LHCN-M2 (cell line): ENCODE measurements at regions not wholly inside any gene's neighbourhood (a gene's known extent, or its start where the extent isn't known, plus 50 kb on each side); places are given as distances from the start of the nearest gene placed in this dataset.
"Not testable (repeated sequence)": the region's sequence is repeated elsewhere in the genome, so short reads cannot be mapped to it uniquely, and the experiment has no call there.

Experiments used
- DNase-seq: peaks from one replicate; pipeline ENCODE4 v3.0.0-alpha.2; 2012; ENCODE audit warnings: low read depth

DNA sequence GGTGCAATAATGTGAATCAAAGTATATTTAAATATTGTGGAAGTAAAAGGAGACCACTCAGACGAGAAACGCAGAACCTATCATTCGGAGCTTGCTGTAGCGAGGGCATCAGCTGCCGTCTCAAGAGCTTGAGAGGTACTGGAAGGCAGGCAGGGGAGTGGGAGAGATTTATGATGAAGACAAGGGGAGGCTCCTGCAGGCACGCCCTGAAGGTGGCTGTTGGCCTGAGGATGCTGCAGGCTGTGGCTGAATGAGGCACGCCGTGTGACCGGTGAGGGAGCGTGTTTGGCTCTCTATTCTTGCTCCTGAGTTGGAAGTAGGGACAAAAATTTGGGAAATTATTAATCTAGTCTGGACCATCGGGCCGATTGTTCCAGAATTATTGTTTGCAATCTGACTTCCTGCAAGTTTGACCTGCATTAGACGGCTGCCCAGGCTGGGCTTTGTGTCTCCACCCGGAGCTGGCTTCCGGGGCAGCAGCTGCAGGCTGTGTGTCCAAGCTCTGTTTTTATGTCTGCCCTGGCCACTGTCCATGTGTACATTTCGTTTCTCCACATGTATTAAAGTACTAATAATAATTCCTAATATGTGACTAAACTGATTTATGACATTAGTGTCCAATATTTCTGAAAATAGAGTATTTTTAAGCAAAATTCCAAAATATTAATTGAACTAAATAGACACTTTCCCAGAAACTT is 91.1 kb upstream of the ANKRD10 start:
- peak; percentile 90 for DNase-seq

DNA sequence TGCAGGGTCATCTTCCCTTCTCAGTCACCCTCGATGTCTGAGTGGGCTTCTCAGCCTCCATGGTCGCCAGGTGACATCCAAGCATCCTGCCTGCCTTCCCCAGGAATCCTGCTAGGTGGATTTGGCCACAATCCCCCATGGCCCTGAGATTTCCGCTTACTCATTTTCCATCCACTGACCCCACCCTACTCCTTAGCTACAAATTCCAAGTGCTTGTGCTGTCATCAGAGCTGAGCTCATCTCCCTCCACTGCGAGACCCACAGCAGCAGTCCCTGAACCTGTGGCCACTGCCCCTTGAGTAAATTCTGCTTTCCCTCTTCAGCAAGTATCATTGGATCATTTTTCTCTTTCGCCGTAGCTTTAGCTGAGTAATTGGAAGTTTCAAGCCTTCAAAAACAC is 90.5 kb upstream of the ANKRD10 start:
- DNase-seq: peak; percentile 76

DNA sequence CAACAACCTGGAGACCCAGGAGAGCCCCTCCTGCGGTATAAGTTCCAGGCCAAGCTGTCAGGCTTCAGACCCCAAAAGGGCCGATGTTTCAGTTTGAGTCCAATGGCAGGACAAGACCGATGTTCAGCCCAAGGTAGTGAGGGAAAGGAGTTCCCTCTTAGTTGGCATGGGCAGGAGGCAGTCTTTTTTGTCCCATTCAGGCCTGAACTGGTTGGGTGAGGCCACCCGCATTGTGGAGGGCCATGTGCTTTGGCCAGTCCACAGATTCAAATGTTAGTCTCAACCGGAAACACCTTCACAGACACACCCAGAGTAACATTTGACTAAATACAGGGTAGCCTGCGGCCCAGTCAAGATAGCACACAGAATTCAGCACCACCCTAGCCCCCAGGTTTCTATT is 89.6 kb upstream of the ANKRD10 start:
- DNase-seq: no peak

DNA sequence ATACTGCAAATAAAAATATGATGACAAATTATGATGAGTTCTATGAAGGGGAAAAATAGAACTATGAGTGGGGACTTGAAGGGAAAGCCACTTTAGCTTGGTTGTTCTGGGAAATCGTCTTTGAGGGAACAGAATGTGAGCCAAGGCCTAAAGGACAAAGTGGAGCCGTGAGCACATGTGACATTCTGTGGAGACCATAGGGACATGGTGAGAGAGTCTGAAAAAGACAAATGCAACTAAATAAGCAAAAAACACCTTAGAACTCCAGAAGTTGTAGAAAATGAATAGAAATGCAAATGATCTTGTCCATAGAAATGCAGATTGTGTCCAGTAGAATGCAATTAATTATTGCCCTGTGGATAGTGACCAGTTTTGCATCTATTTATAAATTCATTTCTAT is 86.8 kb upstream of the ANKRD10 start:
- no peak for DNase-seq

DNA sequence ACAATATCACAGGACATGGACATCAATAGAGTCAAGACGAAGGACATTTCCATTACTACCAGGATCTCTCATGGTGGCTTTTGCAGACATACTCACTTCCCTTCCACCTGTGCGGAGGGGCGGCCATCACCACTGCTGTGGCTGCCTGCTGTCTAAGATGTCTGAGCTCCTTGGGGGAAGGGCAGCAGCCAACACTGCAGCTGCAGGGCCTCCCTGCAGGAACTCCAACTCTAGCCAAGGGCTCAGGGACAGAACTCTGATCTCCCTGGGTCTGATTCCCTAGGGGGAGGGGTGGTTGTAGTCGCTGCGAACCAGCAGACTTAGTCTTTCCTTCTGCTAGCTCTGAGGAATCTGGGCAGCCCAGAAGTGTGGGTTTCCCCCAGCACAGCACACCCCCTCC is 78.9 kb upstream of the ANKRD10 start:
- no peak for DNase-seq

DNA sequence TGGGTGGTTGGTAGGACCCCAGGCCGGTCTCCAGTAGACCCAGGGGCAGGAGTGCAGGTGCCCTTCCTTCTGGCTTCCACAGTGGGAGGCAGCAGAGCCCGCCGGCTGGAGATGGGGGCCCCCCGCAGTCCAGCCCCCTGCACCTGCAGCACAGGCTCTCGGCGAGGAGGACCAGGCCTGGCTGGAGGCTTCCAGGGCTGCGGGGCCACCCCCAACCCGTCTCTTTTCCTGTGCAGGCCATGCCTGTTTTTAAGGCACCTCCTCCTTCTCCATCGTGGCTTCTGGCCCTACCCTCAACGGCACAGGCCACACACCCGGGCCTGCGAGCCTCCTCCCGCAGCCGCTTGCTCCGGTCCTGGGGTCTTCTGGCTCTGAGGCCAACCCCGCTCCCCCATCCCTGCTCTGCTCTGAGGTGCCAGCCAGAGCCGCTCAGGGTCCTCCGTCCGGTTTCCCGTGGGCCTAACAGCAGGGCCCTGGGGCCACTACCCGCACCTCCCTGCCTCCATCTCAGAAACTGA is 77.2 kb upstream of the ANKRD10 start:
- no peak for DNase-seq

DNA sequence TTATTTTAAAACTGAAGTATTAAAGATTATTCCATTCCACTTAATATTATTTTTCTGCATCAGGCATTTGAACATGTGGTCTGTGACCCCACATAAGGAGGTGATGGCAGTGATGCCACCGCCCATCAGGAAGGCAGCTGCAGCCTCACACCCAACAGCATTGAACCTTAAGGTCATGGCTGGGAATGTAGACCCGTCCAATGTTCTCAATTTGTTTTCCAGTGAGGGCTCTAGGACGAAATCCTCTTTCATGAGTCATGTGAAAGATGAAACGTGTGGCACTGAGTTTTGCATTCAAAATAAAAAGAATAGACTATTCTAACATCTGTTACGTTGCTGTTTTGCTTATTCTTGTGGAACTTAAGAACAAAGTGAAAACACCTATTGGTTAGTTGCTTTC is 74.5 kb upstream of the ANKRD10 start:
- peak; percentile 99 for DNase-seq

DNA sequence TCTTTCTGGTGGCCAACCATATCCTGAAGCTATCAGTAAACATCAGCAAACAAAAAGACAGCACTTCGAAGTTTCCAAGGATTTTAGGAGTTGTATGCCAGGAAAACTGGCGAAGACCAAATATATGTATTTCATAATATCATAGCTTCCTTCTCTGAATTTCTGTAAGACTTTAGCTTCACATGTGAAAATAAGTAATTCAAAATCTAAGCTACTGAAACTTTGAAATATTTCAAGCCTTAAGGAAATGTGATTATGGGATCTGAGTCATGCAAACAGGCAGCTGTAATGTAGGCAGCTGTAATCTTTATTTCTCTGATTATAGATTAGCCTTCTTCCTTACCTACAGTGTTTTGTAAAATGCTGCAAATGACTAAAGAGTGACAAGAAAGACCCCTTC is 70.7 kb upstream of the ANKRD10 start:
- DNase-seq: peak; percentile 42

DNA sequence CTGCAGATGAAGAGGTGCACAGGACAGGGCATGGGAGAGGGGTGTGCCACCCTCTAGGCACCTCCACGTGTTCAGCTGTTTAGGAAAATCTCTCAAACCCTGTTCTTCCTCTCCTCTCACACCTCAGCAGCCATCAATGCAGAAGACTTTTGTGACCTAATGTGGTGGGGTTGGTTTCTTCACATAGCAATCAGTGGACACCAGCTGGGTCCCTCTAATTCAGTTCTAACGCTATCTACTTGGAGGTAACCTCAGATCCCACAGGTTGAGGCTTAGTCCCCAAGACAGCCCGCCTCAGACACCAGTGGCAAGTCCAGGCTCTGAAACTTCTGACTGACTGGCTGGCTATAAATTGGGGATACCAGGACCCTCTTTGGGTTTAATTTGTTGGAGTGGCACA is 69.9 kb upstream of the ANKRD10 start:
- no peak for DNase-seq

DNA sequence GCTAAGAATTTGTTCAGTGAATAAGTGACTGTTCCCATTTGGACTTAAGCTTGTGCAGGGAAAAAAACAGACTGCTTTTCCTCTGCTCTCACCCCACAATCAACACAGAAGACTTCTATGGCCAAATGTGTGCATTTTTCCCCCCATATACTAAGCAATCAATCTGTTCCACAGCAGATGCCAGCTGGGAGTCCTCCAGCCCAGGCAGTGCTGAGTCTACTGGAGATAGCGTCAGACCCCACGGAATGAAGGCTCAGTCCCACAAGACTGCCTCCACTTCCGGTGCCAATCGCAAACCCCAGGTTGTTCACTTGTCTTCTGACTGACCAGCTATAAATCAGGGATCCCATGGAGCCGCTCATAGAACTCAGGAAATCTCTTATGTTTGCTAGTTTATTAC is 69.5 kb upstream of the ANKRD10 start:
- DNase-seq: no peak

DNA sequence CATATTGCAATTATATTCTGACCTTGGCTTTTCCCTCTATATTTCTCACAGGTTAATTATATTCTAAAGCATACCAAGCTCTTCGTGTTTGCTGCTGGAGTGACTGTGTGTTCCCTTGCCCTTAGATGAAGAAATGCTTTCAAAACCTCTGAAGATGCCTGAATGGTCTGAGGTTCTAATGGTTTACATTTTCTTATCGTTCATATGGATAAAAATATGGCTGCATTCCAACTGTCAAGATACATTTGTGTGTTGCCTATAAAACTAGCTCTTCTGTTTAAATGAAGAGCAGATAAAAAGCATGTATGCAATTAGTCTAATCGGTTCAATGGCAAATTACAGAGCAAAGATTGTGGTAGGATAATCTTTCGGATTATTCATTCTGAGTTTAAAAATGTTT is 68.4 kb upstream of the ANKRD10 start:
- no peak for DNase-seq

DNA sequence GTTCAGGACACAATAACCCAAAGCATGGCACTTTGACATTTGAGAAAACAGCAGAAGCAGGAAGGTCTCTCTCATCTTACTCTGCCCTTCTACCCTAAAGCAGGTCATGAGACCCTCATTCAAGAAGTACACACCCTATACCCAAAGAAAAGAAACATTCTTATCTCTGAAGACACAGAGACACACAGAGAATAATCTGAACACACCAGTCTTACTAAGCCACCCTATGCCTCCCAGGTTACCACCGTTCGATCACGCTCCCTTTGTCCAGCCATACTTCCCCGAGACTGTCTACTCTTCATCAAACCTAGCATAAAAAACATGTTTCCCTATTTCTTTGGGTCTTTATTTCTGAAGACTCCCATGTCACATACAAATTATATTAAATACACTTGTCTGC is 66.5 kb upstream of the ANKRD10 start:
- DNase-seq: no peak

DNA sequence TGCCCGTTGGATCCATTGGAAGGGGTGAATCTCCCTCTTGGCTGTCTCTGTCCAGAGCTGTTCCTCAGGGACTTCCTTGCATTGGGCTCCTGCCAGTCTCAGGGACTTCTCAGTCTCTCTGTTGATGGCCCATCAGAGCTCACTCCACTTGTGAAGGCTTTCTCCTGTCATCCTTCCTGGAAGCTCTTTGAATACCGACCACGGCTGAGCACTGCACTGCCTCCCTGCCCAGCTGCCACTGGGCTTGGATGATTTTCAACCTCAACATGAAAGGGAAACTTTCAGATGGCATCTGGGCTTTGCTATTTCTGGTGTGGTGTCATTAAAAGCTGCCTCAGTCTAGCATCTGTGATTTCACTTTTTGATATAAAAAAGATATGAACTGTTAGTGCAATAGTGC is 66.1 kb upstream of the ANKRD10 start:
- DNase-seq: no peak

DNA sequence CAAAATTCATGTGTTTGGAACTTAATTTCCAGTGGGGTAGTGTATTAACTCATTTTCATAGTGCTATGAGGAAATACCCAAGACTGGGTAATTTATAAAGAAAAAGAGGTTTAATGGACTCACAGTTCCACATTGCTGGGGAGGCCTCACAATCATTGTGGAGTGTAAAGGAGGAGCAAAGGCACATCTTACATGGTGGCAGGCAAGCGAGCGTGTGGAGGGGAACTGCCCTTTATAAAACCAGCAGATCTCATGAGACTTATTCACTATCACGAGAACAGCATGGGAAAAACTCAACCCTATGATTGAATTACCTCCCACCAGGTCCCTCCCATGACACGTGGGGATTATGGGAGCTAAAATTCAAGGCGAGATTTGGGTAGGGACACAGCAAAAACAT is 64.3 kb upstream of the ANKRD10 start:
- DNase-seq: not testable (repeated sequence)

DNA sequence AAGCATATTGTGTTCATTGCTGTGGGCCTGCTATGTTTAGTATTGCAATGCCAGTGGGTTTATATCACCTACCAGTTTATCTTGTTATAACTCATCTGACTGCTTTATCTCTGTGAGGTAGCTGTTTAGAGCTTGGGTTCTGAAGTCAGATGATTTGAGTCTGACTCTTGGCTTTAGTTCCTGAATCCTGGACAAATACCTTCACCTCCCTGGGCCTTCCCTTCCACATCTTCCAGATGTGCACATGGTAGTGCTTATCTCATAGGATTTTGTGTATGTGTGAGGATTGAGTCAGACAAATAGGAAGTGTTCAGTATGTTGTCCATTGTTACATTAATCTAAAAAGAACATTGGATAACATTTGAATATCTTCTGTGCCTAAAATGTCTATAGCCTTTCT is 63.5 kb upstream of the ANKRD10 start:
- DNase-seq: no peak

DNA sequence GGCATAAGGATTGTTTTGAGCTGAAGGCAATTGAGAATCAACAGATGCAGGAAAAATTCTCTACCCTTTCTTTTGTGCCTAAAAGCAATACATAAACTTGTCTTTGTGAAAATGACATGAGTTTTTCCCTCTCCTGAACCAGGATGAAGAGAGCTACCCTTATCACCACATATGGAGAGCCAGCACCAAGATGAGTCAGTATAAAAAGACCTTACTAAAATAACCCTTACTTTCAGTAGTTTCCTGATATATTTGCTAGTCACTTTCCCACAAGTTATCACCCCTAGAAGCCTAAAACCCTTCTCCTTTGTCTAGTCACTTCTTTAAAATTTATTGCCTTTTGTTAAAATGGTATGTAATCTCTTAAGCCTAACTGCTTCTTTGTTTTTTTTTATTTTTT is 61.9 kb upstream of the ANKRD10 start:
- DNase-seq: no peak

DNA sequence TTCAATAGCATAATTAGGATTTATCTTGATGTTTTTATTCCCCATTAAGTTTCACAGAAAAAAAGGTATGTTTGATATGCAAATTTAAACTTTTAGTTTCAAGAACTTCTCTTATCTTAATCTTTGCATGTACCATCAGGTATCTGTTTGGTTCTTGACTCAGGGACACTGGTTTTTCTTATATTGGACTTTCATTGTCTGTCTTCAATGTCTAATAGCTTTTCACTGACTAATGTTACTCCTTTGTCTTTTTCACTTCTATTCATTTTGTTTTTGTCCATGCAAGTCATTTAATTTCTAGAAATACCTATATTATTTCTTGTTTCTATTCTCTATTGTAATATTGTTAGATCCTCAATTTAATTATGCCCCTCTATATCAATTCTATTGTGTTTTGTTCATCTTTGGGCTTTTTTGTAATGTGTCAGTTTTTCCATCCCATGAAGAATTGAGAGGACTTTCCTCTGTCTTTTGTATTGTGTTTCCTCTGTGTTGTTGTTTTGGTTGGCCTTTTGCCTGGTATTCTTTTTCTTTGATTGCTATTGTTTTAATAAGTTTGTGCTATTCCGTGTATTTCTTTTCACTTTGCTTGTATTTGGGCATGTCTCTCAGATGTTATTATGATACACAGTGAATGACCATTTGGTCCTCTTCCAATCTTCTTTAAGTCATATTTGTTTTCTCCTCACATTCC is 58.3 kb upstream of the ANKRD10 start:
- DNase-seq: no peak

DNA sequence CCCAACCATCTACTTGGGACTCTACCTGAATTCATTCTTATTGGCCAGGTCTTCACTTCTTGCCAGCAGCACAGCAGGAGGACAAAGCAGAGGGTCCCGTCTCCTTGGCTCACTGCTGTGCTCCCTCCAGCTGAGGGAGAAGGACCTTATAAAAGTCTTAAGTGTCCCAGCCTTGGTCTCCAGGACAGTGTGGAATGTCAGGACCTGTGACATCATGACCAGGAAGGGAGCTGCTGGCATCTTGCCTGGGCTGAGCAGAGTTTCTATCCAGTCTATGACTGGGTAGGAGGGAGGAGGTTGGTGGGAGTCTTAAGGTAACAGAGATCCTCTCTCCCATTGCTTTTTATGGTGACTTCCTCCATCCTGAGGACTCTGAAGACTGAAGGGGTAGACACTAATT is 56.6 kb upstream of the ANKRD10 start:
- DNase-seq: no peak

DNA sequence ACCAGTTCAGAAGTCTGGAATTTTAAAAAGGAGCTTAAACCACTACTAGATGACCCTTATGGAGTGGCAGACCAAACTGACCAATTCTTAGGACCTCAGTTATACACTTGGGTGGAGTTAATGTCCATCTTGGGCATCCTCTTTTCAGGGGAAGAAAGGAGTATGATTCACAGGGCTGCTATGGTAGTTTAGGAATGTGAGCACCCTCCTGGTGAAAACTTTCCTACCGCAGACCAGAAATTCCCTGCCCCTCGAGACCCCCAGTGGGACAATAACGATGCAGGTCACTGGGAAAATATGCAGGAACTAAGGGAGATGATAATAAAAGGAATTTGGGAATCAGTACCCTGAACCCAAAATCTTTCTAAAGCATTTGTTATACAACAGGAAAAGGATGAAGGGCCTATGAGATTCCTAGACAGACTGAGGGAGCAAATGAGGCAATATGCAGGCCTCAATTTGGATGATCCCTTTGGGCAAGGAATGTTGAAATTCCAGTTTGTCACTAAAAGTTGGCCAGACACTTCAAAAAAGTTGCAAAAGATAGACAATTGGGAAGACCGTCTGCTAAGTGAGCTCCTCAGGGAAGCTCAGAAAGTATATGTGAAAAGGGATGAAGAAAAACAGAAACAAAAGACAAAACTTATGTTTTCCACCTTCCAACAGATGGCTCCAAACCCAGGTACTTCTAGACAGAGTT is 52.4 kb upstream of the ANKRD10 start:
- peak; percentile 58 for DNase-seq

DNA sequence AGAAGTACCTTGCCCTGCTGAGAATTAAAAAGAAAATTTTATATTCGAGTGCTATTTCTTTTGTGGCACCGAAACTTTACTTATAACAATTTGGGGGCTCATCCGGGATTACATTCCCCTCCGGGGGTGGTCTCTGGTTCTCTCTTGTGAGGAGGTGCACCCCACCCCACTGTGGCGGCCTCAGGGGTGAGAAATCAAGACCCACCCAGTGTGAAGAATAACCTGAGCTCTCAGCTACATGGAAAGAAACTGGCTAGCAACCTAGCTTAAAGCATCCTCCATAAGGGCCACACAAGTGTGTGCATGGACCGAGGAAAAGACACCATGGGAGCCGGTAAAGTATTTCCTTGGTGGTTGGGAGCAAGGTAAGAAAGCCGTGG is 50.9 kb upstream of the ANKRD10 start:
- DNase-seq: no peak

DNA sequence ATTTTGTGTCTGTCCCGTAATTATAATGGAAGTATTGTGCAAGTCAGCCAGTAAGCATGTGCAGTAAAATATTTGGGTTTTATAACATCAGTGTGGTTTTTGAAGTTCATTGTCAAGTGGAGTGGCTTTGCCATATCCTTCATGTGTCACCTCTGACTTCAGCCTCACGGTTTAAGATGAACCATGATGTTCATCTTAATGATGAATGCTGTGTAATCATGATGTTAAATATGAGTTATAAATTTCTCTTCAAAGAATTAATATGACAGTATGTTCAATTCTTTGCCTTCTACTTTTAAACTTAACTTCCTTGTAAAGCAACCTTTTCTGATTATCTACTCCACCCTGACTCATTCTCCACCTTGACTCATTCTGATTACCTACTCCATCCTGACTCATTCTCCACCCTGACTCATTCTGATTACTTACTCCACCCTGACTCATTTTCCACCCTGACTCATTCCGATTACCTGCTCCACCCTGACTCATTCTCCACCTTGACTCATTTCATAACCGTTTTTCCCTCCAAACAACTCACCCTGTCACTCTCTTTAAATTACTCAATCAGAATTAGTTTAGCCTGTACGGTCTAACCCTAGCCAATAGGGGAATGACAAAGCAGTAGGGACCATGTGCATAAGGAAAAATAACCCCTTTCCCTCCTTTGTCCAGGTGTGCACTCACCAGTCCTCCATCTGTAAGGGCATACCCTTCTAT is 50.3 kb upstream of the ANKRD10 start:
- DNase-seq: peak; percentile 89
